HEK293 (cell line): ENCODE measurements at regions not wholly inside any gene's neighbourhood (a gene's known extent, or its start where the extent isn't known, plus 50 kb on each side); places are given as distances from the start of the nearest gene placed in this dataset.

ENCODE experiments used
- CTCF ChIA-PET: fragments of 350-600 bp; formaldehyde crosslinking; extraction: SDS; loops from one replicate; lab custom pipeline; 2021; ENCODE audit warnings: antibody characterized with exemption; lab: Yijun Ruan, JAX
- POLR2A ChIA-PET: fragments of 300-600 bp; formaldehyde crosslinking; extraction: SDS; loops from one replicate; lab custom pipeline; 2020; ENCODE audit warnings: antibody characterized with exemption, inconsistent platforms; lab: Yijun Ruan, JAX
- H3K27ac ChIP-seq: fragments of 200-500 bp; sonication (Bioruptor generic); 2 replicates; pipeline ENCODE4 v1.5.1; 2014; ENCODE audit warnings: low read depth, low read length, control low read depth, inconsistent platforms; ENCODE audit errors: extremely low read depth
- H3K36me3 ChIP-seq, 2 experiments: fragments of 200-500 bp in 1 of 2; sonication (Bioruptor generic) in 1 of 2; 1 replicate in 1 of 2; 2 replicates in 1 of 2; pipeline ENCODE4 v1.5.1; 2014 to 2017; ENCODE audit warnings: inconsistent platforms in 2 of 2, low read length in 2 of 2; ENCODE audit not compliant: control insufficient read depth in 2 of 2, insufficient read depth in 1 of 2
- H3K4me1 ChIP-seq: fragments of 200-500 bp; sonication (Bioruptor generic); 2 replicates; pipeline ENCODE4 v1.5.1; 2014; ENCODE audit warnings: mild to moderate bottlenecking, low read length, inconsistent platforms; ENCODE audit not compliant: control insufficient read depth, insufficient read depth
- H3K4me3 ChIP-seq: 2 replicates; pipeline ENCODE4 v1.5.1; 2011; ENCODE audit warnings: low read depth, mild to moderate bottlenecking, control low read depth, low read length, moderate library complexity
- H3K9me3 ChIP-seq: fragments of 200-500 bp; sonication (Bioruptor generic); 2 replicates; pipeline ENCODE4 v1.5.1; 2014; ENCODE audit warnings: low read depth, low read length, inconsistent platforms; ENCODE audit not compliant: control insufficient read depth, insufficient read depth
- IKZF3 ChIP-seq: fragments of 450-650 bp; IDR thresholded peaks from 2 replicates; pipeline ENCODE4 v1.5.0; 2018; ENCODE audit warnings: missing biosample characterization, mild to moderate bottlenecking, missing genetic modification characterization, moderate library complexity
- KLF1 ChIP-seq: fragments of 450-650 bp; formaldehyde crosslinking; IDR thresholded peaks from 2 replicates; pipeline ENCODE4 v1.5.1; 2016; ENCODE audit warnings: missing biosample characterization, missing genetic modification characterization
- MYNN ChIP-seq: fragments of 450-650 bp; formaldehyde crosslinking; IDR thresholded peaks from 2 replicates; pipeline ENCODE4 v1.5.1; 2016; ENCODE audit warnings: missing biosample characterization, missing genetic modification characterization, borderline replicate concordance
- OSR2 ChIP-seq: fragments of 450-650 bp; formaldehyde crosslinking; IDR thresholded peaks from 2 replicates; pipeline ENCODE4 v1.5.1; 2016; ENCODE audit warnings: missing biosample characterization, missing genetic modification characterization
- OVOL3 ChIP-seq: fragments of 450-650 bp; formaldehyde crosslinking; IDR thresholded peaks from 2 replicates; pipeline ENCODE4 v1.5.1; 2016; ENCODE audit warnings: missing biosample characterization, missing genetic modification characterization
- SCRT2 ChIP-seq: fragments of 450-650 bp; formaldehyde crosslinking; IDR thresholded peaks from 2 replicates; pipeline ENCODE4 v1.5.1; 2016; ENCODE audit warnings: missing biosample characterization, missing genetic modification characterization
- SP7 ChIP-seq: fragments of 450-650 bp; formaldehyde crosslinking; IDR thresholded peaks from 2 replicates; pipeline ENCODE4 v1.5.1; 2016; ENCODE audit warnings: missing biosample characterization, missing genetic modification characterization
- TRIM28 ChIP-seq: IDR thresholded peaks from 2 replicates; pipeline ENCODE4 v1.6.1; 2011; ENCODE audit warnings: low read length, control low read depth, borderline replicate concordance
- ZBTB17 ChIP-seq: fragments of 450-650 bp; formaldehyde crosslinking; IDR thresholded peaks from 2 replicates; pipeline ENCODE4 v1.5.1; 2016; ENCODE audit warnings: missing biosample characterization, missing genetic modification characterization
- ZFHX2 ChIP-seq: fragments of 450-650 bp; formaldehyde crosslinking; conservative IDR thresholded peaks from 2 replicates; pipeline ENCODE4 v1.5.1; 2016; ENCODE audit warnings: missing biosample characterization, missing genetic modification characterization
- ZIC2 ChIP-seq: fragments of 450-650 bp; formaldehyde crosslinking; IDR thresholded peaks from 2 replicates; pipeline ENCODE4 v1.5.1; 2016; ENCODE audit warnings: missing biosample characterization, missing genetic modification characterization
- ZNF202 ChIP-seq: fragments of 450-650 bp; formaldehyde crosslinking; IDR thresholded peaks from 2 replicates; pipeline ENCODE4 v1.5.1; 2016; ENCODE audit warnings: missing biosample characterization, missing genetic modification characterization, borderline replicate concordance
- ZNF239 ChIP-seq: fragments of 450-650 bp; formaldehyde crosslinking; IDR thresholded peaks from 2 replicates; pipeline ENCODE4 v1.5.1; 2016; ENCODE audit warnings: missing biosample characterization, missing genetic modification characterization
- ZNF324 ChIP-seq: fragments of 450-650 bp; formaldehyde crosslinking; IDR thresholded peaks from 2 replicates; pipeline ENCODE4 v1.5.1; 2016; ENCODE audit warnings: missing biosample characterization, missing genetic modification characterization
- ZNF48 ChIP-seq: fragments of 450-650 bp; formaldehyde crosslinking; IDR thresholded peaks from 2 replicates; pipeline ENCODE4 v1.5.1; 2016; ENCODE audit warnings: missing biosample characterization, missing genetic modification characterization
- ZNF596 ChIP-seq: fragments of 450-650 bp; IDR thresholded peaks from 2 replicates; pipeline ENCODE4 v1.5.0; 2018; ENCODE audit warnings: missing biosample characterization, mild to moderate bottlenecking, missing genetic modification characterization, moderate library complexity
- ZNF654 ChIP-seq: fragments of 450-650 bp; formaldehyde crosslinking; IDR thresholded peaks from 2 replicates; pipeline ENCODE4 v1.5.1; 2016; ENCODE audit warnings: low read depth, missing biosample characterization, missing genetic modification characterization
- ZNF785 ChIP-seq: fragments of 450-650 bp; formaldehyde crosslinking; IDR thresholded peaks from 2 replicates; pipeline ENCODE4 v1.5.1; 2016; ENCODE audit warnings: missing biosample characterization, missing genetic modification characterization
- ZNF791 ChIP-seq: fragments of 450-650 bp; formaldehyde crosslinking; IDR thresholded peaks from 2 replicates; pipeline ENCODE4 v1.5.1; 2016; ENCODE audit warnings: missing biosample characterization, missing genetic modification characterization
- ZNF830 ChIP-seq: fragments of 450-650 bp; IDR thresholded peaks from 2 replicates; pipeline ENCODE4 v1.5.0; 2018; ENCODE audit warnings: missing biosample characterization, missing genetic modification characterization, low read depth, mild to moderate bottlenecking, moderate library complexity
- TF ChIP-seq, protein P1 (sequence below): fragments of 450-650 bp; formaldehyde crosslinking; IDR thresholded peaks from 2 replicates; pipeline ENCODE4 v1.5.1; 2016; ENCODE audit warnings: missing biosample characterization, missing genetic modification characterization
- TF ChIP-seq, protein P2 (sequence below): fragments of 450-650 bp; formaldehyde crosslinking; IDR thresholded peaks from 2 replicates; pipeline ENCODE4 v1.5.1; 2016; ENCODE audit warnings: missing biosample characterization, missing genetic modification characterization, borderline replicate concordance

DNA sequence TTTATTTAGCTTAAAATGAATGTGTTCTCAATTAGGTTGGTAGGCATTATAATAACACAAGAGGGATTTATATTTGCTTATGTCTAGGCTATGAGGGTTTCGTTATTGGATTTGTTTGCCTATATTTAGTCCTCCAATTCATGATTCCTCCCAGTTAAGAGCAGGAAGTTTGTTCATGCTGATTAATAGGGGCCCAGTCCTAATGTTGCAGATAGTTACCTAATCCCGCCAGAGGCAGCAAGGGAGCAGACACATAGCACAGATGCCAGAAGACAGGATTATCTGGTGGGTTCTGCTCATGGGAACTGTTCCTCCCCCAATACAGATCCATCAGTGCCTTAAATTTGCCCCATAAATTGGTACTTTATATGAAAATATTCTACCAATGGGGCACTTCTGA, 100.8 kb upstream of the TLE4 start (continued):
- TF ChIP-seq, protein P1, sequence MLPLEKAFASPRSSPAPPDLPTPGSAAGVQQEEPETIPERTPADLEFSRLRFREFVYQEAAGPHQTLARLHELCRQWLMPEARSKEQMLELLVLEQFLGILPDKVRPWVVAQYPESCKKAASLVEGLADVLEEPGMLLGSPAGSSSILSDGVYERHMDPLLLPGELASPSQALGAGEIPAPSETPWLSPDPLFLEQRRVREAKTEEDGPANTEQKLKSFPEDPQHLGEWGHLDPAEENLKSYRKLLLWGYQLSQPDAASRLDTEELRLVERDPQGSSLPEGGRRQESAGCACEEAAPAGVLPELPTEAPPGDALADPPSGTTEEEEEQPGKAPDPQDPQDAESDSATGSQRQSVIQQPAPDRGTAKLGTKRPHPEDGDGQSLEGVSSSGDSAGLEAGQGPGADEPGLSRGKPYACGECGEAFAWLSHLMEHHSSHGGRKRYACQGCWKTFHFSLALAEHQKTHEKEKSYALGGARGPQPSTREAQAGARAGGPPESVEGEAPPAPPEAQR, result no peak

DNA sequence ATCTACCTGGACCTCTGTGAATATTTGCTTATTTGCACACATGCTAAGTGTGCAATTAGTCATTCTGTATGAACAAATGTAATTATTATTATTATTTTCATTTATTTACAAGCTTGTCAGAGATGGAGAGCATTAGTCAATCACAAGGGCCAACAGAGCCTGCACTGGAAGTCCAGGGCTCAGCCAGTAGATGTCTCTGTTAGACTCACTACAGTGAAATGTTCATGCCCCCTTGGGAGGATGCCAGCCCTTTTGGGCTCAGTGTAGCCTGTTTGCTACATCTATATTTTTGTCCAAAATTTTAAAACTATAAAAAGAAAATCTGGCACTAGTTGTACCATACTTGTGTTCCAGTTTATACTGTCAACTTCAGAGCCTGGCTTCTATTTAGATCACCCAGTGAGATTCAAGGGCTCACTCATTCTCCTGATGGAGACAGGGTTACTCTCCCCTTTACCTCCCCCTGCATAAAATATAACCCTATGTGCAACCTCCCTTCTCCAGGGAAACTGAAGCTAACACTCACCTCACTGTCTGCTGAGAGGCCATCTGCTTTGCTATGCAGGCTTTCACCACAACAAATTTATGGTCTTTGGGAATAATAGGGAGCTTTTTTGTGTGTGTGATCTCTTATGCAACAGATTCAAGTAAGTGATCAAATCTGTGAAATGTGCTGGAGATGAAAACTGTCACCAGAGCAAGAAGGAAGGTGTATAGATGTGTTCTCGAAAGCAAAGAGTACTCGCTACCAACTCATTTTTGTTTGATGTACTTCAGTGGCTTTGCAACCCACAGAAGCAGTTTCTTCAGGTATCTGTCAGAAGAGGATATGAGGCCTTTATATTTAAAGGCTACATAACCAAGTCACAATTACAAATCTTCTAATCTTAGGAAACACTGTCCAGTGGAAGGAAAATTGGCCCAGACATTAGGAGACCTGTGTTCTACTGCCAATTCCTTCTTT, 99.9 kb upstream of the TLE4 start:
- Histone ChIP-seq H3K4me1 (no peaks in the 10 kb centered on the region), H3K4me3 (no peak overlapping the region), H3K9me3 (no peaks in the 10 kb centered on the region), H3K27ac (no peak overlapping the region), H3K36me3 (no peaks in the 10 kb centered on the region)
- ChIA-PET CTCF (interaction anchor here (0.6 to 1.0 kb wide), 4 partner anchors 49 to 605 kb away, joined by 3 read pairs; partner anchors contain the start of gene TLE4), POLR2A (interaction anchor here (2.4 kb wide), 1 partner anchor 100 kb away, joined by 8 read pairs; the partner anchor contains the start of gene TLE4)
- TF ChIP-seq TRIM28 (peak; percentile 13; the same call in 1 of the 2 replicates), SCRT2 (no peak), ZNF654 (peak; percentile 36), ZBTB17 (tag by site-specific recombination) (no peak), OVOL3 (no peak)

DNA sequence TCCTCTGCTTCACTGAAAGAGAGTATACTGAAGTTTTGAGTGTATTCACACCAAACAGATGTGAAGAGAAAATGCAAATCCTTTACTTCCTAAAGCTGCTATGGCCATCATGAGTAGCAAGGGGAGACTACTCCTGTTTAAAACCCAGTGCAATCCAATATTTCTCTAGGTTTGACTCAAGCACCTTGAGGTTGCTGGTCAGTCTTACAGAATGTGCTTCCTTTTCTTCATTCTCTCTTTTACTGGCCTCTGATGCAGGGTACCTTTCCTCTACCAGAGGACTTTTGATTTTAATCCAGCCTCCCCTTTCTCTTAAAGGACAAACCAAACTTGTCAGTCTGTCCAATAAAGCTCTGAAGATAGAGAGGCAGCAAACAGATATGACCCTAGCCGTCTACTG, 98.1 kb upstream of the TLE4 start:
- Histone ChIP-seq H3K9me3 (no peaks in the 10 kb centered on the region), H3K4me1 (no peaks in the 10 kb centered on the region), H3K27ac (no peak overlapping the region), H3K4me3 (no peak overlapping the region), H3K36me3 (no peaks in the 10 kb centered on the region)
- CTCF ChIA-PET, result interaction anchor here (0.5 kb wide), 1 partner anchor 481 kb away, joined by 4 read pairs; no protein-coding TSS in a partner anchor
- TF ChIP-seq TRIM28 (no peak), ZNF596 (no peak), ZNF48 (tag by site-specific recombination) (no peak), ZNF202 (no peak), ZNF239 (tag by site-specific recombination) (no peak)
- POLR2A ChIA-PET, result no interaction called here

DNA sequence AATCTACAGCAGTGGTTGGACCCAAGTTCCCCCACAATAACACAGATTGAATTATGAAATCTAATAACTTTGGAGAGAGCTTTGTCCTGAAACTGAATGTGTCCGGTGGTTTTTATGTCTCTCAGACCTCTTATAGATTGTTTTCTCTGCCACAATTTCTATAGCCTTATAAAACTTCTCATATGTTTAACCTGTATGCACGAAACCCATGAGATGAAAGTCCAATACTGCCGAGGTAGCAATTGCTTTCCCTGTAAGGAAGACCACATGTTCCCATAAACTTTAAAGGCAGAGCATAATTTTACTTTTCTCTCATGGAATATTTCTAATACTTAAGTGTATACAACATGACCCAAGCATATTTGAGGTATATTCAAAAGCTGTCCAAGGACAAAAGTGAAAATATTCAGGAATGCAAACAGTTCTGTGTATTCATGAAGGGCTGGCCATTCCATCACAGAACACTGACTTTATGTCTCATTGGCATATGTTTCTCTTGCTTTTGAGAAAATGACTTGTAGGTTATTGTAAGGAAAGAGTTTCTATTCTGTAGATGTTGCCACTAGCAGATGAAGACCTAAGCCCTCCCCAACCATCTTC, 94.4 kb upstream of the TLE4 start:
- TF ChIP-seq IKZF3 (tag by site-specific recombination) (no peak), ZNF791 (no peak), ZNF785 (tag by site-specific recombination) (no peak), KLF1 (no peak), ZNF830 (tag by site-specific recombination) (no peak), ZNF324 (tag by site-specific recombination) (no peak), SP7 (tag by site-specific recombination) (no peak), ZFHX2 (tag by site-specific recombination) (no peak), ZIC2 (tag by site-specific recombination) (no peak), MYNN (tag by site-specific recombination) (no peak), OSR2 (tag by site-specific recombination) (no peak)
- TF ChIP-seq, protein P2, sequence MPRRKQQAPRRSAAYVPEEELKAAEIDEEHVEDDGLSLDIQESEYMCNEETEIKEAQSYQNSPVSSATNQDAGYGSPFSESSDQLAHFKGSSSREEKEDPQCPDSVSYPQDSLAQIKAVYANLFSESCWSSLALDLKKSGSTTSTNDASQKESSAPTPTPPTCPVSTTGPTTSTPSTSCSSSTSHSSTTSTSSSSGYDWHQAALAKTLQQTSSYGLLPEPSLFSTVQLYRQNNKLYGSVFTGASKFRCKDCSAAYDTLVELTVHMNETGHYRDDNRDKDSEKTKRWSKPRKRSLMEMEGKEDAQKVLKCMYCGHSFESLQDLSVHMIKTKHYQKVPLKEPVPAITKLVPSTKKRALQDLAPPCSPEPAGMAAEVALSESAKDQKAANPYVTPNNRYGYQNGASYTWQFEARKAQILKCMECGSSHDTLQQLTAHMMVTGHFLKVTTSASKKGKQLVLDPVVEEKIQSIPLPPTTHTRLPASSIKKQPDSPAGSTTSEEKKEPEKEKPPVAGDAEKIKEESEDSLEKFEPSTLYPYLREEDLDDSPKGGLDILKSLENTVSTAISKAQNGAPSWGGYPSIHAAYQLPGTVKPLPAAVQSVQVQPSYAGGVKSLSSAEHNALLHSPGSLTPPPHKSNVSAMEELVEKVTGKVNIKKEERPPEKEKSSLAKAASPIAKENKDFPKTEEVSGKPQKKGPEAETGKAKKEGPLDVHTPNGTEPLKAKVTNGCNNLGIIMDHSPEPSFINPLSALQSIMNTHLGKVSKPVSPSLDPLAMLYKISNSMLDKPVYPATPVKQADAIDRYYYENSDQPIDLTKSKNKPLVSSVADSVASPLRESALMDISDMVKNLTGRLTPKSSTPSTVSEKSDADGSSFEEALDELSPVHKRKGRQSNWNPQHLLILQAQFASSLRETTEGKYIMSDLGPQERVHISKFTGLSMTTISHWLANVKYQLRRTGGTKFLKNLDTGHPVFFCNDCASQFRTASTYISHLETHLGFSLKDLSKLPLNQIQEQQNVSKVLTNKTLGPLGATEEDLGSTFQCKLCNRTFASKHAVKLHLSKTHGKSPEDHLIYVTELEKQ, result no peak
- Histone ChIP-seq H3K4me1 (no peaks in the 10 kb centered on the region), H3K9me3 (no peaks in the 10 kb centered on the region), H3K27ac (no peak overlapping the region), H3K36me3 (no peaks in the 10 kb centered on the region), H3K4me3 (no peak overlapping the region)
- ChIA-PET CTCF (no interaction called here), POLR2A (no interaction called here)
